ENCODE measurements at regions not wholly inside any gene's neighbourhood (a gene's known extent, or its start where the extent isn't known, plus 50 kb on each side); places are given as distances from the start of the nearest gene placed in this dataset.

DNA sequence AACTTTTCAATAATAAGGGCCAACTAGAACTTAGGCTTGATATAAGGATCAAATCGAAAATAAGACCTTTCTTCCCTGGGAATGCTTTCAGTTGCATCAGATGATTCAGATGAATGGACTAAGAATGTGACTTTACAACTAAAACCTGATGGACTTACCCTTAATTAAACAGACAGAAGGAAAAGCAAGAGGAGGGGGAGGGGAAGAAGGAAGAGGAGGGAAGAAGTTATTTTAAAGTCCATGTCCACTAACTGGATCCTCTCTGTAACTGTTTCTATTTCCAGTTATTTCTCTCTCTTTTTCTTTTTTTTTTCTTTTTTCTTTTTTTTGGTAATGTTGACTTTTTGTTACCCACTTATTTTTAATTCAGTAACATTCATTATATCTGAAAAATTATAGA, 486.0 kb downstream of the MAFB start:
- DNase-seq = no peak

DNA sequence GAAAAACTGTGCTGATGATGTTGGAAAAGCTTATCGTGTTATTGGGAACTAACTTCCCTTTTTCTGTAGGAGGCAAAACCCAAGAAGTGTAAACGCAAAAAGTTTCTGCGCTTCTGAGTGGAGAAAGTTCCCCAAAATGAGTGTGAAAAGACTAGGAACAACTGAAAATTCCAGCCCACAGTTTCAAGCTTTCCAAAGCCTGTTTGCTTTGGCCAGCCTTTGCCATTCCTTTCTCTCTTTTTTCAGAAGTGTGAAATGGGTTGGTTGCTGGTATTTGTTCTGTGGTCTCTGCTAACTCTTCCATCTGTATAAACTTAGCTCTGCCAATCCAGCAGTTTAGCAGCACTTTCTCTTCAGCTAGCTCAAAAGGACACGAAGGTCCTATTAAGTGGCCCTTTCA, 491.3 kb downstream of the MAFB start:
- no peak for DNase-seq

DNA sequence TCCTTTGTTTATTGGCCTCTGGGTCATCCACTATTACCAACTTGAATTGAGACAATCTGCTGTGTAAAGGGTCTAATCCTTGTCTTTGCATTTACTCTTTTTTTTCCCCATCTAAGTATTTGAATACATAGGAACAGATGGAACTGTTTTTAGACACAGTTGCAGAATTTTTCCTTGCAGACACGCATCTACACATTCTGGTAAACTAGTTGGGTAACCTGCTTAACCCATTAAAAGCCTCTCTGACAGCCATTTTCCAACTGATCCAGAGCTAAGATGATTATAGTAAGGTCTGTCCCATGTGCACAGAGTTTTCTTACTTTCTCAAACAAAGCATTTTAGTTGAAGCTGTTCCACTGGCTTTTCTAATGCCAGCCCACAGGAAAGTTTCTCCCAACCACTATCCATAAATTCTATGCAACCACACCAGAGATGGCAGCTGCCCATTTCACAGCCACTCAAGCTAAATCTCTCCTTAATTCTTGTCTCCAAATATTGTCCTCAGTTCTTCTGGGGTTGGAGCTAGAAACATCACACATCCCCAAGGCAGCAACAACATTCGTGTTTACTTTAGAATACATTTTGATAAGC, 492.1 kb downstream of the MAFB start:
- DNase-seq = no peak

DNA sequence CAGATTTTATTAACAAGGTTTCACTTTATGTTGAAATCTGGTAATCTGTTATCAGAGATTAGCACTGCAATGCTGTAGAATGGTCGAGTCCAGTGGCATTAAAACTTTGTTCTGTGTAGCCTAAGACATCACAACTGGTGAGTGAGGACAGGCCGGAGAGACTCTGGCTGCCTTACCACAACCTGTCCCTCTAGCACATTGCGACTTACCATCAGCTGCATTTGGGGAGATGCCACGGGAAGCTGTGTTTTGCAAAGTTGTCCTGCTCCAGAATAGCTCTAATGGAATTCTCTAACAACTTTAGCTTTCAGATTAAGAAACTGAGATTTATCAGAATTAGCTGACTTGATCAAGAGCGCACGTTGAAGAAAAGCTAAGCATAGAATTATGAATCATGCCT, 493.3 kb downstream of the MAFB start:
- no peak for DNase-seq

DNA sequence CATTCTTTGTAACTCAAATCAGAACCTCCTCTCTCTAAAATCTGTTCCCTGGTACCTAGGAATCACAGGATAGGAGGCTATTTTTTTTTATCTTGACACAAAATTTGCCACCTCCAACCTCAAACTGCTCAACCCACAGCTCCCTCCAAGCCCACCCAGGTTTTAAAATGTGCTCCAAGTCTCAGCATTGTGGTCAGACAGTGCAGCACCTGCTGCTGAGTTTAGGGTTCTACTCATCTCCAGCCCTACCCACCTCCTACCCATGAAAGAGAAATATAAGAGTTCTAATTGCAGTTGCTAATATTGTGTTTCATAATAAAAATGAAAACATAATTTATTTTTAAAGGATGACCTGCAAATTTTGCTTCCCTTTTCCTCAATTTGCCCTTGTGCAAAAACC, 496.5 kb downstream of the MAFB start:
- no peak for DNase-seq

DNA sequence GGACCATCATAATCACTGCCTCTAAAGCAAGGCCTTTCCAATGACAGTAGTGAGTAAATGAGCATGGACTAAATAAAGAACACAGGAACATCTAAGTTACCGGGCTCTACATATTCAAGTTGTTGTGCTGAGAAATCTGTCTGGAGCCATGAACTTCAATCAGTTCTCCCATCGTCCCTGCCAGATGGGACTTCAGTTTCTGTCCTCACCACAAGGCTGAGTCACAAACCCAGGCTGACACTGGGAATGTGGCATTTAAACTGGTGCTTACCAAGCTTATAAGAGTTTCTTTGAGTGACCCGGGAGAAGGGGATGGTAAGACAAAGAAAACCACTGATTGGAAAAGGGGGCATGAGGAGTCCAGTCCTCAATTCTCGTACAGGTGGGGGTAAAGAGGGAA, 497.0 kb downstream of the MAFB start:
- no peak for DNase-seq

DNA sequence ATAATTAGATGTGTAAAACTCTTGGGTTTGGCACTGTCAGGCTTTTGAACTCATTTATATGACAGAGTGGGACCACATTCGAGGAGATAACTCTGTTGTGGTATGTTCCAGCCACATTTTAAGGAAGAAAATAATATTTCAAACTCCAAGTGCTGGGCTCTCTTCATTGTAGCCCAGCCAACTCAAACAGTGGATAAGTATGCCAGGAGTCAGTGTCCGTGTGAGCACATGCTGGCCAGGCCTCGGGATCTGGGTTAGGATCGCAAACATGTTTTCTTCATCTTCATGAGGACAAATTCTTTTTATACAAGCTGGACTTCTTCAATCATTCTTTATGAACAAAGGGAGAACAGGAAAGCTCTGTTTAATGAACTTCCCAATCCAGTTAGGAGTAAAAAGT, 497.5 kb downstream of the MAFB start:
- DNase-seq = no peak

DNA sequence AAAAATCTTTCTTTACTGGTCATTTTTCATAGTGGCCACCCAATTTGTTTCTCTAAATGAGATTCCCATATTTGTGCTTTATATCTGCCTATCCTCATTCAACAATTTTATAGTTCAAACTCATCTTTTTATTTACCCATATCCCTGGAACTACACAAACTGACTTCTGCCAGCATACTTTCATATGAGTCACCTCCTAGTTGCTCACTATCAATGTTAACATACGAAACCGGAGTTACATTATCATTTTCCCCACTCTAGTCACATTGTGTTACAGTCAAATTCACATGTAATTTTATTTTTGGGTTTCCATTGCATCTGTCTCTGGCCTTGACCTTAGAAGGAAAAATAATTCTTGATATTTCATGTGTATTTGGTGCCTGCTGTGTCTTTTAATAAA, 499.4 kb downstream of the MAFB start:
- DNase-seq = no peak

DNA sequence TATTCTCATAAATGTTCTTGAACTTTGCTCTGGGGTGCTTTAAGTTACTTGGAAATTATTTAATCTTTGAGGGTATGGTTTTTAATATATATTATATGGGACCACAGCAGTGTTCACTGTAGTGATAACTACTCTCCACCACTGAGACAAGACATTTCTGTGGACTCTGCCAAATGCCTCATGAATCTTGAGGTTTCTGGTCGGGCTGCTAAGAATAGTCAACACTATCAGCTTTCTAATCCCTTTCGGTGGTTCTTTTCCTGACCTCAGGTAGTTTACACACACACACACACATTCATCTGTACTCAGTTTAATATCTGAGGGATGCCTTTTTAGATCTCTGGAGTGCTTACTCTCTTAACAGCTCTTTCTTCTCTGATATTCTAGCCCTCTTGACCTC, 500.7 kb downstream of the MAFB start:
- no peak for DNase-seq

DNA sequence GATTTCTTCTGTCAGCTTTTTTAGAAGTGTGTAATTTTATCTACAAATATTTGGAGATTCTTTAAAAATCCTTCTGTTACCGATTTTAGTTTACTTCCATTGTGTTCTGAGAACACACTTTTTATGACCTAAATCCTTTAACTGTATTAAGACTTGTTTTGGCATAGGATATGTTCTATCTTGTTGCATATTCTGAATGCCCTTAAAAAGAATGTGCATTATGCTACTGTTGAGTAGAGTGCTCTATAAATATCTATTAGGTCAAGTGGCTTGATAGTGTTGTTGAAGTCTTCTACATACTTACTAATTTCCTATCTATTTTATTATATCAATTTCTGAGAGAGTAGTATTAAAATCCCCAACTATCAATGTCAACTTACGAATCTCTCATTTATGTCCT, 502.2 kb downstream of the MAFB start:
- DNase-seq = no peak

DNA sequence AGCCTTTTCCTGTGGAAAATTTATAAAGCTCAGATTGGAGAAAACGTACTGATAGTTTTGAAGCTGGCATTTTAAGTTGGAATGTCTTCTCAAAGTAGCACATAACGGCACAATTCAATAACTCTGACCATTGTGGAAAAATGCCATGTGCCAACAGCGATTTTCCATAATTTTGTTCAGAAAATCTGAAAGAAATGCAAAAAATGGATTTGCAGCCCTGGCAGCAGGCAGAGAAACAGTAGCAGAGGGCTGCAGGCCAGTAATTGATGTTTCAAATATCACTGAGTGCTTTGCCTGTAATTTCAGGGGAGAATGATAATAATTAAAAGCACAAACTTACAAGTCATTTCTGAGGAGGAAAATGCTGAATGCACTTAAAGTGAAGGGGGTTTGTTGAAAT, 507.4 kb downstream of the MAFB start:
- DNase-seq = no peak

DNA sequence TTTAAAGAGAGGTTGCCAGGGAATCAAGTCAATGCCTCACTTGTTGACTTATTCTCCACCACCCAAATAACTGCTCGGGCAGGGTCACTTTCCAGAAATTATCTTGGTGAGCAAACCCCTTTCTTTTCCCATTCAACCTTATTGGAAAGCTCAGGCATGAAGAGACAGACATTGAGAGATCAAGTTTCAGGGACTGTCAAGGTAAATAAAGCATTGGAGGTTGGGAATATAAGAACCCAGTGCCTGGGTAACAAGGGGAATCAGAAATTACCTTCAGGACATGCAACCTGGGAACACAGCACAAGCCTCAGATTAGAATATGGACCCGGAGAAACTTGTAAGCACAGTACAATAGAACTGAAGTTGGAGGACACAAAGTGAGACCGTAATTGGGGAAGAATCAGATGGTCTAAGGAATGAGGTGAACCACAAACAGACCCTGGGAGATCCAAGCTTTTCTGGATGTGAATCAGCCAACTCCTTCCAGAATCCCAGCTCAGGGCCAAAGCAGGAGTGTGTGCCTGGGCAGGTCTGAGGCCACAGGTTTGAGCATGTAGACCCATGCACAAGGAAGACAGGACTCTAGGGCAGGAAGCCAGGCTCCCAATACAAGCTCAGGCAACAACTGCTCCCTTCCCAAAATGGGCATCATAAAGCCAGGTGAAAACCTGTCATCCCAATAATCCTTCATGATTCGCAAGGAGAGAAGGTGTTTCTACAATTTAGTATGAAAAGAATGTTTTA, 512.8 kb downstream of the MAFB start:
- DNase-seq = no peak

DNA sequence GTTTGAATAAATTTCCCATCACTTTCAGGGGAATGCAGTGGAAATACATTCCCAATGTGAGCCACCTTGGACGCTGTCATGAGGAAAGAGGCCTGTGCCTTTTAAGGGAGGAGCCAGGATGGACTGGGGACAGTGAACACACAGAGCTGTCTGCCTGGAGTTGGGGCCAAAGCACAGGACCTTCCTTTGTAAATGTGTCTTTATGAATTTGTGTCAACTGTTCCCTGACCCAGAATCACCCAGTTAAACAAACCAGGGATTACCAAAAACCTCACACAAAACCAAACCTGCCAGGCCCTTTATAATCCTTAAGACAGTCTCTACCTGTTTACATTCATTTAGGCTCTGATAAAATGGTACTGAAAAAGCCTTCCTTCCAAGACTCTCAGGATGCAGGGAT, 513.7 kb downstream of the MAFB start:
- no peak for DNase-seq

DNA sequence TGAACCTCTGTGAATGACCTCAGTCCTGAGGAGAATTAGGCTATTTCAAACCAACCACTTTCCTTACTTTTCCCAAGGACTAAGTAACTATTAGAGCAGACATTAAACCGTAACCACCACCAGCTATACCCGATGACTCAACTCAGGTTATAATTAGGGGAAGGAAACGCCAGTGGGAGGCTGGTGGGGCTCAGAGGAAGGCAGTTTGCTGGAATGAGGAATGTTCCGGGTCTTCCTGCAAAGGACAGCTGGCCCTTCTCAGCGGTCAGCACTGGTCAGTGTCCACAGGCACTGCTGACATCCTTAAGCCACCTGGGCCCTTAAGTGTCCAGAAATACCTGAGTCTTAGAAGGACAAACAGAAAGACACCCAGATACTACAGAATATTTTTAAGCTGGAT, 515.2 kb downstream of the MAFB start:
- DNase-seq = no peak

DNA sequence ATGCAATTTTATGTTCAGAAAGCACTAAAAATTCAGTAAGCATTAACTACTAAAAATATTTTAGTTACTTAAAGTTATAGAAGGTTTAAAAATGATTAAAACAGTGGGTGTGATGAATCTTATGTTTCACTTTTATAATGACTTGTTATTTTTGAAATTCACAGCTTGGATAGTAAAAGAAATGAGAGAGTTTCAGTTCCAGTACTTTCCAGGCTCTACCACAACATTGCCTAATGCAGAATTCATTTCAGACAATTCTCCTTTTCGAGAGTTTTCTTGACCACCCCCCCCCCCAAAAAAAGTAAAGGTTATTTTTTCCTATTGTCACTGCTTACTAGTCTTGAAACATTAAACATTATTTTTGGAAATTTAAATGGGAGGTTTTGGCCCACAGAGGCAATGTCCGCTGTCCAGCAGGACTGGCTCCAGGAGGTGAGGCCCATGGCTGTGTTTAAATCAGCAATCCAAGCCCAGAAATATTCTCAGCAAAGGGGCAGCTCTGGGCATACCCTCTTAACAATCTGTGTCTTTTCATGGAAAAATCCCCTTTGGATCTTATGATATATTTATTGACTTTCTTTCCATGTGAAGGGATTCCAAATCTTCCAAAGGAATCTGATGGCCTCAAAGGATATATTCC, 519.9 kb downstream of the MAFB start:
- no peak for DNase-seq

DNA sequence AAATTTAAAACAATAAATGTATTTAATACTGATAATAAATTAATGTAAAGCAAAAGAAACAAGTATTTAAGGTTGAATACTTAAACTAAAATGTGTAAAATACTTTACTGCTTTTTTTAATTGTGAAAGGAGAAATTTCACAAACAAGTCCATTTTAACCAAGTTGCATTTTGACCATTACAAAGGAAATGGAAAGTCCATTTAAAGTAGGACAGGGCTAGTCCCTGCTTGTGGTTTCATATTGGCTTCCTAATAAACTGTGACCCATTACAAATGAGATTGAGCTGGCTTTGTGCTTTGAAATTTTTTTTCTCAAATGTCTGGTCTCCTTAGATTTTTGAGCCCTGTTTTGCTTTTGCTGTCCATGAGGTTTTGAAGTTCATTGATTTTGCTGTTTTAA, 527.6 kb downstream of the MAFB start:
- DNase-seq = no peak

DNA sequence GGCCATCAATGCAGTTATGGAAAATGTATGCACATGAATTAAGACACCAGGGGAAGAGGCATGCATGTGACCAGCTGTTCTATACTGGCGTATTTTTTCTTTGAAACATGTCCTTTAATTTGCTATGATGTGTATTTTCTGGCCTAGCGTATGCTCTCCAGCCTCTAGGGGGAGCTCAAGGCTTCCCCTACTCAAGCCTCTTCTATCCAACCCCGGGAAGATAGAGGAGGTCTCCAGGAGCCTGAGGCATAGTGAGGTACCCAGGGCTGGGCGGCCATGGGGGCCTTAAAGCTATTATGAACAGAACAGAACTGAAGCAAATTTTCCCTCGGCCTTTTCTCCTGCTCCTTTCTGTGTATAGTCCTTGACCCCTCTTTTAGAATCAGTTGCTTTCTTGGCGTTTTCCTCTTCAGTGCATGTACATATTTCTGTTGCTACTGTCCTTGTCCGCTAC, 528.9 kb downstream of the MAFB start:
- DNase-seq = no peak

DNA sequence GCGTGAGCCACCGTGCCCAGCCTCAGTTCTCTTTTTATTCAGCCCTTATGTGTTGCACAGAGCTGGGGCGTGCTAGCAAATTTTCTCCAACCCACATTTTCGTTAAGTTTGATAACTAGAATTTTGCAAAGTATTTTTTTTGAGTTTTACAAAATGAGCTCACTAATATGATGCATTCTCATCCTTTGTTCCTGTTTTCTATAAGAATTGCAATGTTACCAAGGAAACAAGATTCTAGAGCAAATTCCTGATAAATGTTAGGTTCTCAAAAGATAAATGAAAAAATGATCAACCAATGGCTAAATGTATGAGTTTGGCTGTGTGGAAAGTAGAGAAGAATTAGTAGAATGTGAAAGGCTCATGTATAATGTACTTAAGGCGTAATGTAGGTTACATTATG, 529.8 kb downstream of the MAFB start:
- no peak for DNase-seq

DNA sequence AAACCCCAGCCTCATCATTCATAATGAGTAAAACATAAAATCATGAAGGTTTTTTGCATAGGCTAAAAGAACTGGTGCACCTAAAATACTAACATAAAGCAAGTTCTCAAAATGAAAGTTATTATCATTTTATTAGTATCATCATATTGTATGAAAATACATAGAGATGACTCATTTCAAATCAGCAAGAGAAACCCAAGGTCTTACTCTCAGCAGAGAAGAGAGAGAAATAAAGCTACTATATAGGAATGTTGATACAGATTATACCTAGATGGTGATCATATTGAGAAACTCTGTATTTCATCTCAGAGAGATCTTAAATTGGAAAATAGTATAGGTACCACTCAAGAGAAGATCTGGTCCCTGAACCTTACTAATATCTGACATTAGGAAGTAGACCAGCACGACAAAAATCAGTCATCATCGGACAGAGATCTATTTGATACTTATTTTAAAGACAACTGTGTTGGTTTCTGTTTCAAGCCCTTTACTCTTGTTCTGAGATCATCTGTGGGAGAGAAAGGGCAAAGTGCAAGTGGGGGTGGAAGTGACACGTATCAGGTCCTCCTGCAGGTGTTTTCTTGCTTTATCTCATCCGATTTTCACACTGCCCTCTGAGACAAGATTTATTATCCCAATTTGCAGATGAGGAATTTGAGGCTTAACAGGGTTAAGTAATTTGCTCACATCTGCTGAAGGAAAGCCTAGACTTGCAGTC, 532.3 kb downstream of the MAFB start:
- DNase-seq = no peak

DNA sequence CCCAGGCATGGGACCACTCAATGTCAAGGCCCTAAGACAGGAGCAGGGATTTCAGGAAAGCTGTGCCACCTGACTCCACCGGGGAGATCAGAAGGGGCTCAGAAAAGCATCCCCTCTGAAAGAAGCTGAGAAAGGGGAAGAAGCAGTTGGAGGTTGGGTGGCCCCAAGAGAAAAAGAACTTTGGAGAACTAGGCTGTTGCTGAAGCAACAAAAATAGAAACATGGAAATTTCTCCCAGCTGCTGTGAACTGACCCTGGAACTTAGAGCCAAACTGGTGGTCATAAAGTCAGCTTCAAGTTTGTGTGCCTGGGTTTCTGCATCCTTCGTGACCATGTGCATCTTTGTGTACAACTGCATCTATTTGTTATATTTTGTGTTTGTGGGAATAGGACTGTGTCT, 534.5 kb downstream of the MAFB start:
- no peak for DNase-seq

DNA sequence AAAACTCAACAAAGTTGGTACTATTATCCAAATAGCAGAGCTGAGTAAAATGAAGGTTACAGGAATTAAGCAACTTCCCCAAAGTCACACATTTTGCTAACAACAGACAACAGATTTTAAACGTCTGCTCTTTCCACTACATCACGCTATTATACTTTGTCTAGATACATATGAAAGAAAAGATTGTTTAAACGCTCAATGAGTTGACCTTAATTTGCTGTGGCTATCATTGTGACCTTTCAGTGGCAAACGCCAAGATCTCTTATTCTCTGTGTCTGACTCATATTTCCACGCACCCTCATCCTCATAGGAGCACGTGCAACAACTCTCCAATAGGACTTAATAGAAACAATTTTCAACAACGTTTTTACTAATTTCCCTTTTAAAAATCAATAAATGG, 540.1 kb downstream of the MAFB start:
- no peak for DNase-seq

DNA sequence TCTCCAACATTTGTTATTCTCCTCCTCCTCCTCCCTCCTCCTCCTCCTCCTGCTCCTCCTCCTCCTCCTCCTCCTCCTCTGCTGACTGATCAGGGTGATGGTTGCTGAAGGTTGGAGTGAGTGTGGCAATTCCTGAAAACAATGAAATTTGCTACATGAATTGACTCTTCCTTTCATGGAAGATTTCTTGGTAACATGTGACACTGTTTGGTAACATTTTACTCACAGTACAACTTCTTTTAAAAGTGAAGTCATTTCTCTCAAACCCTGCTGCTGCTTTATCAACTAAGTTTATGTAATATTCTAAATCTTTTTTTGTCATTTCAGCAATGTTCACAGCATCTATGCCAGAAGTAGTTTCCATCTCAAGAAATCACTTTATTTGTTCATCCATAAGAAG, 543.0 kb downstream of the MAFB start:
- DNase-seq = no peak

DNA sequence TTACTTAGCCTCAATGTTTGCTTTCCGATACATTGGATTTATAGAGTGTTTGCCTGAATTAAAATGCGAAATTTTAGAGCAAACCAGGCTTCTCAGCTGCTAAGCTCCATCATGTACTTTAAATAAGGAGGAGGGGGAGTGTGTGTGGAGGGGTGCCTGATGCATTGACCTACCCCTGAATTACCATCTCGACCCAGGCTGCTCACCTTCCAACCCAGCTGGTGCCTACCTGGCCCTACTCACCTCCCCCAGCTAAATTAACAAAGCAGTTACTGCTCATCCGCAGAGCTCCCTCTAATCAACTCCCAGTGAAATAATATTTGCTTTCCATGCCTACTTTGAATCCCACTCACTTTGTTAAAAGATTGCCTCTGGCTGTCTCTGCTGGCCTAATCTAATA, 544.5 kb downstream of the MAFB start:
- no peak for DNase-seq

DNA sequence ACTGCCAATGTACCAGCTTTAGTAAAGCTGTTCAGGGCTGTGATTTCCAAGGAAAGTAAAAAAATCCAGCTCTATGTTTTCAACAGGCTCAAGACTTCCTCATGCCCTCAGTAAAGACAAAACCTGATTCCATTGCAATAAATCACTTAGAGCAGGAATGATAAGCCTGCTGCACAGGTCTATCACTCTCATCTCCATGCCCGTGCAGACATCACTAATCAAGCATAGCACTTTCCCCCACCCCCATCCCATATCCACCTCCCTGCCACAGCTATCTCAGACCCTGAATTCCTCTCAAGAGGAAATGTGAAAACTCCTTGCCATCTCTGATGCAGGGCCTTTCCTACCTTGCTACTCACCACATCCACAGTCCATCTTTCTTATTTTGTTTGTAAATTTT, 554.9 kb downstream of the MAFB start:
- DNase-seq = no peak
